GM20000 (cell line): ENCODE measurements at regions not wholly inside any gene's neighbourhood (a gene's known extent, or its start where the extent isn't known, plus 50 kb on each side); places are given as distances from the start of the nearest gene placed in this dataset.

Experiments
- DNase-seq: peaks from one replicate; pipeline ENCODE4 v3.0.0; 2012; ENCODE audit warnings: low spot score
- TF ChIP-seq, protein P1 (sequence below): IDR thresholded peaks from 2 replicates; pipeline ENCODE4 v1.5.1; 2012; ENCODE audit warnings: mild to moderate bottlenecking, control low read depth; ENCODE audit errors: extremely low read depth, missing control alignments

DNA sequence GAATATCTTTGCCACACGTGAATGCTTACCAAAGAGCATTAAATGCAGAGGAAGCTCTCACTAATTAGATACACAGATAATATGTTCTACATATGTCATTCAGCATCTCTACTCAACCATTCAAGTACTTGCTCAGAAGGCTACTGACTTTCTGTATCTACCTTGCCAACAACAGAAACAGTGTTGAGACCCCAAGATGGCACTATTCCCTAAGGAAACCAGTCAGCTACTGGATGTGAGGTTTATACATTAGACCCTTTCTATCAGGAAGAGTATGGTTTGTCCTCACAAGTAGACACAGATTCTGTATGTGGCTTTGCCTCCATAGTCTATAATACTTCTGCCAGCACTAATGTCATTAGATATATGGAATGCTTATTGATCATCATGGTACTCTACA, 443.9 kb upstream of the INTU start:
- TF ChIP-seq, protein P1, sequence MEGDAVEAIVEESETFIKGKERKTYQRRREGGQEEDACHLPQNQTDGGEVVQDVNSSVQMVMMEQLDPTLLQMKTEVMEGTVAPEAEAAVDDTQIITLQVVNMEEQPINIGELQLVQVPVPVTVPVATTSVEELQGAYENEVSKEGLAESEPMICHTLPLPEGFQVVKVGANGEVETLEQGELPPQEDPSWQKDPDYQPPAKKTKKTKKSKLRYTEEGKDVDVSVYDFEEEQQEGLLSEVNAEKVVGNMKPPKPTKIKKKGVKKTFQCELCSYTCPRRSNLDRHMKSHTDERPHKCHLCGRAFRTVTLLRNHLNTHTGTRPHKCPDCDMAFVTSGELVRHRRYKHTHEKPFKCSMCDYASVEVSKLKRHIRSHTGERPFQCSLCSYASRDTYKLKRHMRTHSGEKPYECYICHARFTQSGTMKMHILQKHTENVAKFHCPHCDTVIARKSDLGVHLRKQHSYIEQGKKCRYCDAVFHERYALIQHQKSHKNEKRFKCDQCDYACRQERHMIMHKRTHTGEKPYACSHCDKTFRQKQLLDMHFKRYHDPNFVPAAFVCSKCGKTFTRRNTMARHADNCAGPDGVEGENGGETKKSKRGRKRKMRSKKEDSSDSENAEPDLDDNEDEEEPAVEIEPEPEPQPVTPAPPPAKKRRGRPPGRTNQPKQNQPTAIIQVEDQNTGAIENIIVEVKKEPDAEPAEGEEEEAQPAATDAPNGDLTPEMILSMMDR = no peak
- DNase-seq = no peak

DNA sequence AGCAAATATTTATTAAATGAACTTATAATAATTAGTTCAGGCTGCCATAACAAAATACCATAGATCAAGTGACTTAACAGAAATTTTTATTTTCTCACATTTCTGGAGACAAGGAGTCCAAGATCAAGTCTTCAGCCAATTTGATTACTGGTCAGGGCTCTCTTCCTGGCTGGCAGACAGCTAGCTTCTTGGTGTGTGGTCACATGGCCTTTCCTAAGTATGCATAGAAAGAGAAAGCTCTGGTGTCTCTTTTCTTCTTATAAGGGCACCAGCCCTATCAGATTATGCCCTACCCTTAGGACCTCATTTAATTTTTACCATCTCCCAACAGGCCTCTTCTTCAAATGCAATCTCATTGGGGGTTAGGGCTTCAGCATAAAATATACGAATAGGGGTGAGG, 438.5 kb upstream of the INTU start:
- TF ChIP-seq, protein P1 = no peak

DNA sequence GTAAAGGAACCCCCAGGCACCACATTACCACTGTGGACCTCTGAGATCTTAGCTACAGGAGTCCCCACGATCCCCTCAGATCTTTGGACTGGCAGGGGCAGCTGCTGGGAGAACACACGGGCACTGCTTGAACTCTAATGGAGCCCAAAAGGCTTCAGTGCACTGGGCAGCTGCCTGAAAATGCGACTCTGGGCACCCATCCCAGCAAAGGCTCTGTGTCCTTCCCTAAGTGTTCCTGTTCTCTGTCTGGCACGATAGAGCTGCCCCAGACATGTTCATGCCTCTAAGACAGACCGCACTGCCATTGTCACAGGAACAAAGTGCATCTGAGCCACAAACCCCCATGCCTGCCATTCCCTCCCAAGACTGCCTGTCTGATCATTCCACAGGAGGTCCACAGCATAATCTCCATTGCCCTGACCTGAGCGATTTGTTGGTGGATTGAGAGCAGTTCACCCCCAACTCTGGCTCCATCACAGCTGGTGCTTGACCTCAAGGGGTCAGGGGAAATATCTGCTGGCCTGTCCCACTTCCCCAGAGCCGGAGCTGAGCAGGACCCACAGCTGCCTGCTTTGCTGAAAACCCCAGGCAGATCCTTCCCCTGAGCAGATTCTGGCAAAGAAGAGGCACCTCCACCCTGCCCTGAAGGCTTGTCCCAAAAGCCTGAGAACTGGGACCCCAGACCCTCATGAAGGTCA, 436.0 kb upstream of the INTU start:
- TF ChIP-seq, protein P1 = no peak
- DNase-seq = no peak

More for the DNA sequence above, 438.5 kb upstream of the INTU start:
- DNase-seq = no peak

DNA sequence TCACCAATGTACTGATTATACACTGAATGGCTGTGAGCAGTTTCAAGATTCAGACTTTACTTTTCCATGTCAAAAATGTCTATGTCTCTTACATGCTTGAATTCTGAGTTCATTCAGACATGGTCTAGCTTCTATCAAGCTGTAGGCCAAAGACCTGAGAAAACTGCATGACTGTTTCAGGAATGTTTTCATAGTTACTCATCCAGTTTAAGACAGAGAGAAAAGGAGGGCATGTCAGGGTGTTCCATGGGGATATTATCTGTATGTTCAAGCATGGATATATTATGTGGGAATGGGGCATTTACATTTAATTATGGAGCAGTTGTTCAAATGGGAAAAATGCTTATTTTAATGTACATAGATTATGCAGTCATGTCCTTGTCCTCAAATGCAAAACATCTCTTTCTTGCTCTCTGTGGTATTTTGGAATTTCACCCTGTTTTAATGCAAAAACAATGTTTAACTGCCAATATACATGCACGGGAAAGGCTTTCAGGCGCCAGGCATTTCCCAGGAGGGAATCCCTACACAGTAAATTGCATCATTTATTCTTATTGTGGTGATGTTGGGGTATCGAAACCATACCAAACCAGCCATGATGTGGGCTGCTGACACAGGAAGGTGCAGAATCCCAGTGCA, 429.1 kb upstream of the INTU start:
- TF ChIP-seq, protein P1 = no peak
- no peak for DNase-seq

DNA sequence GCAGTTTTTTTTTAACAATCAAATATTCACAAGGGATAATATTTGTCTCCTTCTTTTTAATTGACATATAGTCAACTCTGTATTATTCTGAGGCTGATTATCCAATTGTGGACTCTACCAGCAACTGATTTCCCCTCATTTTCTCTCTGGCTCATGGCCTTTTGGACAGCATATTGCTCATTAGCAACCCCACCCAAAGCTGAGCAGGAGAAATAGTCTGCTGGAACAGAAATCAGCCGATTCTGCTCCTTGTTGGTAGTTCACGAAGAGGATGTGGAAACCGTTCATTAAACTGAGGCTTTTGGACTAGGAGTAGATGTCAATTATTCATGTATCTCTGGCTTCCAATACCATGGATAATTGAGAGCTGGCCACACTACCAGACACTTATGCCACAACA, 428.4 kb upstream of the INTU start:
- no peak for DNase-seq
- TF ChIP-seq, protein P1 = no peak

DNA sequence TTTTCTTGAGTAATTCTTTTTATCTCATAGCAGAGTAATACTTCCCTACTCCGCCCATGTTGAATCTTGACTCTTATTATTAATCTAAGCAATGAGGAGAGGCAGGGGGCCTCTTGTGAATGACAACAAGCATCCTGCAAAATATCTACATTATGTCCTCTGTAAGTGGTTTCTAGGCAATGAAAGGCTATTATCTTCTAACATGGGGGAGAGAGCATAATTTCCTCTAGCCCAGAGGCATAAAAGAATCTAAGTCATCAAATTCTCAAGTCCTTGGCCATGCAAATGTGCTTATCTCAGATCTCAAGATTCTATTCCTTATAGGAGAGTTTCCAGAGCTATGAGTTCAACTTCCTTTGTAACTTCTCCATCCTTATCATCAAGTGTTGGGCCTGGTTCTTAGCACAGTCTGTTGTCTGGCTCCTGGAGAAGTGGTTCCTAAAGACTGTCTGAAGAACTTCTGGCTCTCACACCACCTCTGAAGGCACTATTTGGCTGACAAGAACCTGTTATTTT, 423.1 kb upstream of the INTU start:
- TF ChIP-seq, protein P1 = no peak
- no peak for DNase-seq

DNA sequence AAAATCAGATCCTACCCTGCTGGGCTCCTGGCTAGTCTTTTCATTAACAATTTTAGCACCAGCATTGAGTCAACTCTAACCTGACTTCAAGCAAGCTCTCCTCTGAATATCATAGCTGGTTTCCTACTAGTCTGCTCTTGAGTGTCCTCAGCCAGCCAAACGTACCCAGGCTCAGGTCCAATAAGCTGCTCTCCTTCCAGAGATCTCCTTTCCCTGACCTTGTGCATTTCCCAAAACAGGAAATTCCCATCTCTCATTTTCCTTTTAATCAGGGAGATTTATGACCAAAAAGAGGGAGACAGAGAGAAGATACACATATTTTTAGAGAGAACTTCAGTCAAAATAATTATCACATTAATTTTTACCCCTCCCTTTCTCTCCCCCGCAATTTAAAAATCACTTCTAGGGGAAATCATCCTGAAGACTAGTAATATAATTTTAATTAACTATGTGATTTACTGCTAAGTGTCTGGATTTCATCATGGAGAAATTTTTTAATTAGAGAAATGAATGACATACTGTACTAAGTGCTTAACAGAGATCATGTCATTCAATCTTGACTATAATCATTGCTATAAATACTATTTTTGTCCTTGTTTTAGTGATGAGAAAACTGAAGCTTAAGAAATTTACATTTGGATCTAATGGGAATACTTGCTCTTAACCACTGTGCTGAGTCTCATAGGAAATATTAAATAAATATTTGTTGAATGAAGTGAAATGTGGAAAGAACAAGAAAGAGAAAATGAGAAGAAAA, 421.7 kb upstream of the INTU start:
- TF ChIP-seq, protein P1 = no peak
- no peak for DNase-seq
